Endodermal cell (in vitro differentiated cells): ENCODE measurements at regions not wholly inside any gene's neighbourhood (a gene's known extent, or its start where the extent isn't known, plus 50 kb on each side); places are given as distances from the start of the nearest gene placed in this dataset.
A peak's percentile ranks its signal among the peaks of the same experiment; 100 is the strongest.

Experiments used
- DNase-seq: peaks from one replicate; pipeline ENCODE4 v3.0.0-alpha.2; 2017
- H3K27ac ChIP-seq: 2 replicates; pipeline ENCODE4 v1.5.1; 2013; ENCODE audit warnings: mild to moderate bottlenecking, low read depth, low read length, moderate library complexity
- H3K27me3 ChIP-seq: 2 replicates; pipeline ENCODE4 v1.6.1; 2013; ENCODE audit warnings: mild to moderate bottlenecking, low read length, moderate library complexity; ENCODE audit not compliant: insufficient read depth, control insufficient read depth, poor library complexity, severe bottlenecking
- H3K36me3 ChIP-seq: 2 replicates; pipeline ENCODE4 v1.7.0; 2013; ENCODE audit warnings: mild to moderate bottlenecking, low read length, moderate library complexity; ENCODE audit not compliant: control insufficient read depth, insufficient read depth
- H3K4me1 ChIP-seq: one replicate; pipeline ENCODE4 v1.7.0; 2013; ENCODE audit warnings: low read length; ENCODE audit not compliant: control insufficient read depth, insufficient read depth
- H3K4me3 ChIP-seq: 2 replicates; pipeline ENCODE4 v1.5.1; 2013; ENCODE audit warnings: mild to moderate bottlenecking, low read length, moderate library complexity
- H3K9ac ChIP-seq: 2 replicates; pipeline ENCODE4 v1.6.1; 2013; ENCODE audit warnings: mild to moderate bottlenecking, low read length, moderate library complexity; ENCODE audit not compliant: poor library complexity, severe bottlenecking; ENCODE audit errors: extremely low read depth
- H3K9me3 ChIP-seq: 2 replicates; pipeline ENCODE4 v1.6.1; 2013; ENCODE audit warnings: mild to moderate bottlenecking, low read length, moderate library complexity; ENCODE audit not compliant: control insufficient read depth
- H3K27ac Mint-ChIP-seq: 2 replicates; pipeline ENCODE4 v1.8.0; 2020; ENCODE audit warnings: mixed read lengths
- H3K27me3 Mint-ChIP-seq: 2 replicates; pipeline ENCODE4 v1.8.0; 2021; ENCODE audit warnings: mild to moderate bottlenecking, mixed read lengths; ENCODE audit not compliant: insufficient read depth
- H3K36me3 Mint-ChIP-seq: 2 replicates; pipeline ENCODE4 v1.8.0; 2020; ENCODE audit warnings: low read depth, mixed read lengths
- H3K4me1 Mint-ChIP-seq: 2 replicates; pipeline ENCODE4 v1.8.0; 2020; ENCODE audit warnings: mixed read lengths
- H3K4me3 Mint-ChIP-seq: 2 replicates; pipeline ENCODE4 v1.8.0; 2020; ENCODE audit warnings: mild to moderate bottlenecking, moderate library complexity, mixed read lengths
- H3K9me3 Mint-ChIP-seq: 2 replicates; pipeline ENCODE4 v1.8.0; 2020; ENCODE audit warnings: mild to moderate bottlenecking, mixed read lengths
- WGBS, 2 experiments: methylation state at CpG; one replicate each; pipeline versions ENCODE4 v1.1.5 to v1.1.7; 2013; ENCODE audit warnings: missing lambda C conversion rate in 2 of 2, mixed read lengths in 1 of 2; ENCODE audit not compliant: insufficient coverage in 1 of 2, insufficient read length in 1 of 2; 5-methylcytosine and 5-hydroxymethylcytosine counted together
- TF ChIP-seq, protein P1 (sequence below): fragments of 200-600 bp; sonication (generic); conservative IDR thresholded peaks from 2 replicates; pipeline ENCODE4 v1.5.0; 2021; ENCODE audit warnings: antibody characterized with exemption, mild to moderate bottlenecking

- TF ChIP-seq, protein P1, sequence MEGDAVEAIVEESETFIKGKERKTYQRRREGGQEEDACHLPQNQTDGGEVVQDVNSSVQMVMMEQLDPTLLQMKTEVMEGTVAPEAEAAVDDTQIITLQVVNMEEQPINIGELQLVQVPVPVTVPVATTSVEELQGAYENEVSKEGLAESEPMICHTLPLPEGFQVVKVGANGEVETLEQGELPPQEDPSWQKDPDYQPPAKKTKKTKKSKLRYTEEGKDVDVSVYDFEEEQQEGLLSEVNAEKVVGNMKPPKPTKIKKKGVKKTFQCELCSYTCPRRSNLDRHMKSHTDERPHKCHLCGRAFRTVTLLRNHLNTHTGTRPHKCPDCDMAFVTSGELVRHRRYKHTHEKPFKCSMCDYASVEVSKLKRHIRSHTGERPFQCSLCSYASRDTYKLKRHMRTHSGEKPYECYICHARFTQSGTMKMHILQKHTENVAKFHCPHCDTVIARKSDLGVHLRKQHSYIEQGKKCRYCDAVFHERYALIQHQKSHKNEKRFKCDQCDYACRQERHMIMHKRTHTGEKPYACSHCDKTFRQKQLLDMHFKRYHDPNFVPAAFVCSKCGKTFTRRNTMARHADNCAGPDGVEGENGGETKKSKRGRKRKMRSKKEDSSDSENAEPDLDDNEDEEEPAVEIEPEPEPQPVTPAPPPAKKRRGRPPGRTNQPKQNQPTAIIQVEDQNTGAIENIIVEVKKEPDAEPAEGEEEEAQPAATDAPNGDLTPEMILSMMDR, result no peak
- Mint-ChIP-seq H3K27ac (no peak overlapping the region), H3K9me3 (no peaks in the 10 kb centered on the region), H3K4me3 (no peak overlapping the region), H3K27me3 (peaks cover 23% of the 10 kb centered on the region), H3K4me1 (peaks cover 24% of the 10 kb centered on the region), H3K36me3 (no peaks in the 10 kb centered on the region)
- Histone ChIP-seq H3K27me3 (peaks cover 9% of the 10 kb centered on the region), H3K36me3 (no peaks in the 10 kb centered on the region), H3K4me1 (peaks cover 3% of the 10 kb centered on the region), H3K4me3 (no peak overlapping the region), H3K27ac (no peak overlapping the region), H3K9ac (no peak overlapping the region), H3K9me3 (no peaks in the 10 kb centered on the region)
- no peak for DNase-seq
- WGBS, 2 experiments, result 91 to 92% methylated on average over 8 to 13 of the region's 13 CpGs
Measured at GRCh38 chr1:243923292-243924171, 73.5 kb upstream of the AKT3 start.

DNA sequence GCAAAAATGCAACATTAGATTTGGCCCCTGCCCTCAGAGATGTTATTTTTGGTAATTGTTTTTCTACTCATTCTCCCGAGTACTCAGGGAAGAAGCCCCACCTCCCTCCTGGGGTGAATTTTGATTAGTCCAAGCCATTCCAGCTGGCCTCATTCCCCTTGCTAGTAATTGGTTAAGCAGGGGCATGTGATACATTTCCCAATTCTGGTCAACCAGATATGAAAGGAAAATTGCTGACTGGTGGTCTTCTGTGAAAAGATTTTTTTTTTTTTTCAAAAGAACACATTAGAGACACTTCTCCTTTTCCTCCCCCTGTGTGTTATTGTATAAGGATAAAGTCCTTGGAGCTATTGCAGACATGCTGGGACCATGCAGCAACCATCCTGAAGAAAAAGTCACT, 71.1 kb upstream of the AKT3 start:
- no peaks in the 10 kb centered on the region for H3K9me3 Mint-ChIP-seq
- Histone ChIP-seq H3K27ac (no peak overlapping the region), H3K9me3 (no peaks in the 10 kb centered on the region), H3K27me3 (peaks cover 33% of the 10 kb centered on the region), H3K4me3 (no peak overlapping the region), H3K4me1 (peaks cover 8% of the 10 kb centered on the region), H3K9ac (no peak overlapping the region), H3K36me3 (no peaks in the 10 kb centered on the region)
- DNase-seq, result no peak
- no peaks in the 10 kb centered on the region for H3K36me3 Mint-ChIP-seq
- 71% methylated on average over 1 of the region's 1 CpG; no CpG with 5 or more reads in 1 of the 2 experiments for WGBS, 2 experiments
- TF ChIP-seq, protein P1, result no peak
- peaks cover 23% of the 10 kb centered on the region for H3K4me1 Mint-ChIP-seq
- H3K27ac Mint-ChIP-seq, result no peak overlapping the region
- H3K4me3 Mint-ChIP-seq, result no peak overlapping the region
- H3K27me3 Mint-ChIP-seq, result peaks cover 45% of the 10 kb centered on the region

- peak overlapping the region; percentile 52 for H3K4me3 Mint-ChIP-seq
- TF ChIP-seq, protein P1, result no peak
- H3K27ac Mint-ChIP-seq, result peak overlapping the region; percentile 86
- Histone ChIP-seq H3K4me3 (peak overlapping the region; percentile 81), H3K9ac (peak overlapping the region; percentile 73), H3K27me3 (peaks cover 43% of the 10 kb centered on the region), H3K36me3 (no peaks in the 10 kb centered on the region), H3K27ac (no peak overlapping the region), H3K4me1 (peaks cover 5% of the 10 kb centered on the region), H3K9me3 (no peaks in the 10 kb centered on the region)
- WGBS, 2 experiments, result 66 to 83% methylated on average over 3 to 10 of the region's 10 CpGs
- peaks cover 56% of the 10 kb centered on the region for H3K27me3 Mint-ChIP-seq
- peaks cover 8% of the 10 kb centered on the region for H3K4me1 Mint-ChIP-seq
- no peak for DNase-seq
- H3K36me3 Mint-ChIP-seq, result no peaks in the 10 kb centered on the region
- H3K9me3 Mint-ChIP-seq, result no peaks in the 10 kb centered on the region
Measured at GRCh38 chr1:243917863-243918565, 68.0 kb upstream of the AKT3 start.
